ENCODE measurements at regions not wholly inside any gene's neighbourhood (a gene's known extent, or its start where the extent isn't known, plus 50 kb on each side); places are given as distances from the start of the nearest gene placed in this dataset.

- no peak for DNase-seq (ENCODE audit: low read depth in 4 of 4, low spot score in 3 of 4)
Observed at GRCh38 chr5:160961038-160961437, 109.0 kb upstream of the ATP10B start.

DNA sequence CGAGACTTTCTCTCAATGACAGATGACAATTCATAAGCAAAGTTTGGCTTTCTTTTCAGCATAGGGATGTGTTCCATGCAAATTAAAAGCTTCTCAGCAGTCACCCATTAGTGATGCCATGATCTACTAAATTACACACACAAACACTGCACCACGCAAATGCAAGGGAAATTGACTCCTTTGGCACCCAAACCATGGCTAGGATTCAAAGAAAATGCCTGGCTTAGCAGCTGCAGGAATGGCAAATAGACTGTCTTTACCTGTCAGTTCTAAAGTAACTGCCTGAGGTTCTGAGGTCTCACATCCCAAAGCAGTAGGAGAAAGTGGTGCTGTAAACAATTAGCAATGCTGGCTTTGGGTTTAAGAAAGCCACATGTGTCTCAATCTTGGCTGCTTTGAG, 108.6 kb upstream of the ATP10B start:
- no peak for DNase-seq (ENCODE audit: low read depth in 4 of 4, low spot score in 3 of 4)

- DNase-seq (ENCODE audit: low read depth in 4 of 4, low spot score in 3 of 4) = peak in 1 of 4 donors; percentile 24
Observed at GRCh38 chr5:160959804-160960203, 107.8 kb upstream of the ATP10B start.

GRCh38 chr5:160957312-160957861, 105.4 kb upstream of the ATP10B start:
- no peak for DNase-seq (ENCODE audit: low read depth in 4 of 4, low spot score in 3 of 4)

GRCh38 chr5:160956051-160956450, 104.0 kb upstream of the ATP10B start:
- DNase-seq (ENCODE audit: low read depth in 4 of 4, low spot score in 3 of 4) = no peak

DNA sequence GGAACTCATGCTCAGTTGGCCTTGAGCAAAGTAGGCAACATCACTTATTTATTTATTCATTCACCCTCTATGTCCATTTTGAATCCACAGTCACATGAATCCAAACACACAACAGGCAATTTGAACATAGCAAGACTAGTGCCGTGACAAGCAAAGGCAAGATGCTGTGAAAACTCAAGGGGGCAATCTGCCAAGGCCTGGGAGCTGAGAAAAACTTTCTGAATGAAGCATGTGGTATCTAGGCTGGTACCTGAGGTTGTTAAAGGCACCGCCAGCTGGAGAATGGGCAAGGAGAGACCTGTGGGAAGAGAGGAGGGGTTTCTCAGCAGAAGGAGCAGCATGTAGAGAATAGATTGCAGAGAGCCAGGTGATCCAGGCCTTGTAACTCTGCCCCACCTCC, 98.3 kb upstream of the ATP10B start:
- no peak for DNase-seq (ENCODE audit: low read depth in 4 of 4, low spot score in 3 of 4)

GRCh38 chr5:160940725-160941124, 88.7 kb upstream of the ATP10B start:
- no peak for DNase-seq (ENCODE audit: low read depth in 4 of 4, low spot score in 3 of 4)

- no peak for DNase-seq (ENCODE audit: low read depth in 4 of 4, low spot score in 3 of 4)
Observed at GRCh38 chr5:160938532-160938931, 86.5 kb upstream of the ATP10B start.

GRCh38 chr5:160937570-160937969, 85.6 kb upstream of the ATP10B start:
- DNase-seq (ENCODE audit: low read depth in 4 of 4, low spot score in 3 of 4) = no peak

DNA sequence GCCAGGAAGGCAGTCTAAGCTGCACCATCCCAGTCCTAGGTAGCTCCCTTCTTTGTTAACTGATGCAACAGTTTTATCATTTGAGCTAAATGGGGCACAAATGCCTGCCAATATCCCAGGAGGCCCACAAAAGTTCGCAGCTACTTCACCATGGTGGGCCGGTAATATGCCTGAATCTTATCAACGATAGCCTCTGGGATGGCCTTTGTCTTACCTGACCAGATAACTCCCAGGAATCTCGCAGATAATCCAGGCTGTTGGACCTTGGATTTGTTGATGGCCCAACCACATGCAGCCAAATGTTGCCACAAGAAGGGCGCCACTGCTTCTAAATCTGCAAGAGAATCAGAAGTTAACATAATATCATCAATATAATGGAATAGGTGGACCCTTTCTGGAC, 83.8 kb upstream of the ATP10B start:
- DNase-seq (ENCODE audit: low read depth in 4 of 4, low spot score in 3 of 4) = no peak

DNA sequence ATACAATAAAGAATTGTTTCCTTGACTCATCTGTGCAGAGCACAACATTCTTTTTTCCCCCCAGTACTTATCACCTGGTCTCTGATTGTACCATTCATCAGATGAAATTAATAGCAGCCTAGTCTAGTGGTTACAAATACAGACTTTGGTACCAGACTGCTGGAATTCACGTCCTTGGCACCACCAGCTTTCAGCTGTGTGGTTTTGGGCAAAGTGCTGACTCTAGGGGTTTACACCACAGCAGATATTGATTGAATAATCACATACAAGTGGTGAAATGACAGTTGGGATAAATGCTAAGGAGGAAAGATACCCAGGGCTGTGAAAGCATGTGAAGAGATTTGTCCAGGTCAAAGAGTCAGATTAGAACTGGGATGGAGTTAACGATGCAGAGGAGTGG, 79.3 kb upstream of the ATP10B start:
- no peak for DNase-seq (ENCODE audit: low read depth in 4 of 4, low spot score in 3 of 4)

- DNase-seq (ENCODE audit: low read depth in 4 of 4, low spot score in 3 of 4) = peak in 2 of 4 donors; percentile 39 to 59
Observed at GRCh38 chr5:160930406-160930805, 78.4 kb upstream of the ATP10B start.

GRCh38 chr5:160929906-160930305, 77.9 kb upstream of the ATP10B start:
- DNase-seq (ENCODE audit: low read depth in 4 of 4, low spot score in 3 of 4) = no peak

DNA sequence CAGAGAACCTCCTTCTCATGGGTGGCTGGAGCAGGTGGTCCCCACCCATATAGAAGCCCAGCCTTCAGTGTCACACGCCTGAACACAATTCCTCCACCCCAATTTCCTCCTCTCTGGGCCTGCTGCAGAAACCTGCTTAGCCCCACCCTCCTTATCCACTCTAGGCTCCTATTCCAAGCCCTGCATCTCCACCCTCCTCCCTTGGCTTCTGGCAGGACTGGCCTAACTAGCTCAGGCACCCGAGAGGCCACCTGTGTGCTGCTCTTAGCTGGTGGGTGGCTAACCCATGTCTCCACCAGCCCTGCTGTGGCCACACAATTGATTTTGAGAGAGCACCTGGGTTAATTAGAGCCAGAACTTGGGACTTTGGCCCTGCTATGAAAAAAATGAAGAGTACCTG, 77.3 kb upstream of the ATP10B start:
- DNase-seq (ENCODE audit: low read depth in 4 of 4, low spot score in 3 of 4) = no peak

DNA sequence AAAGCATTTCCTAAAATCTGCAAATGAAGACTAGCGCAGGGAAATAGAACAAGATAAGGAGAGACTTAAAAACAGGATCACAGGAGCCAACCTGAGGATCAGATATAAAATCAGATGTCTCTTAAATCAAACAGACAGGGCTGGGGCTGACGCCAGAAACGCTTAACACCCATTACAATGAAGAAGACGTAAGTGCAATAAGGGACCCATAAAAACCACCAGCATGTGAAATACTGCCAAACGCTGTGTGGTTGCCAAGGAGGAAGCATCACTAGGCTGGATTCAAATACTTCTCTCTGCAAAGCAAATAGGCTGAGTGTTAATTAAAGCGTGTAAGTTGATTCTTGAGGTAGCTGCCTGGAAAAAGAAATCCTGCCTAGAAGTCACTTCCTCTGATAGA, 74.4 kb upstream of the ATP10B start:
- DNase-seq (ENCODE audit: low read depth in 4 of 4, low spot score in 3 of 4) = peak in 2 of 4 donors; percentile 28 to 47

DNA sequence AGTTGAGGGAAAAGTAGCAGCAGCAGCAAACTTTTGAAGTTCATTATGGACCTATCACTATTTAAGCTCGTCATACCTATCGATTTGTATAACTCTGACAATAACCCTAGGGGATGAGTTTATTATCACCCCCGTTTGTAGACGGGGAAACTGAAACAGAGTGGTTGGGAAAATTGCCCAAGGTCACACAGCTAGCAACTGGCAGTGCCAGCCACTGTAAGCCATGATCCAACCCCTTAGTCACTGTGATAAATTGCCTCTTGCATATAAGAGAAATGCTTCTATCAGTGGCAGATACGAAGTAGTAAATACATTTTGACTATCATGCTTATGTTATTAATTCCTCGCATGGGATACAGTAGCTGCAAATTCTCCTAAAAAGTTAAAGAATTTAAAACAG, 73.3 kb upstream of the ATP10B start:
- no peak for DNase-seq (ENCODE audit: low read depth in 4 of 4, low spot score in 3 of 4)

GRCh38 chr5:160923936-160924710, 72.1 kb upstream of the ATP10B start:
- DNase-seq (ENCODE audit: low read depth in 4 of 4, low spot score in 3 of 4) = peak in 3 of 4 donors; percentile 45 to 68 (median 59)

DNA sequence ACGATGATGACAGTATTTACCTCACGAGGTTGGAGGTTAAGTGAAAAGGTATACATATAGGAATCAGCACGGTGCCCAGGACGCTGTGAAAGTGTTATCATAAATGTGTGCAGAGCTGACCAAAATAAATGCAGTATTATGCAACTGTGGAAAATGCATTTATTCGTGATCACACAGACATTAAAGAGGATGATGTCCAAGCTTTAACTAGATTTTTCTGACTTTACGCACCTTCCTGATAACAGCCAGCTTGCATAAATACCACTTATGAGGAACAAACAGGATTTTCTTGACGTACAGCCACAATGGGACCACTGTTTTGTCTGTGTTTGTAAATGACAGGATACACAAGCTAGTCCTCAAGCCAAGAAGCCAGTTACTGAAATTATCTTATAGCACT, 71.4 kb upstream of the ATP10B start:
- DNase-seq (ENCODE audit: low read depth in 4 of 4, low spot score in 3 of 4) = no peak

- DNase-seq (ENCODE audit: low read depth in 4 of 4, low spot score in 3 of 4) = no peak
Observed at GRCh38 chr5:160922311-160922710, 70.3 kb upstream of the ATP10B start.

GRCh38 chr5:160921423-160922285, 69.6 kb upstream of the ATP10B start:
- DNase-seq (ENCODE audit: low read depth in 4 of 4, low spot score in 3 of 4) = no peak

DNA sequence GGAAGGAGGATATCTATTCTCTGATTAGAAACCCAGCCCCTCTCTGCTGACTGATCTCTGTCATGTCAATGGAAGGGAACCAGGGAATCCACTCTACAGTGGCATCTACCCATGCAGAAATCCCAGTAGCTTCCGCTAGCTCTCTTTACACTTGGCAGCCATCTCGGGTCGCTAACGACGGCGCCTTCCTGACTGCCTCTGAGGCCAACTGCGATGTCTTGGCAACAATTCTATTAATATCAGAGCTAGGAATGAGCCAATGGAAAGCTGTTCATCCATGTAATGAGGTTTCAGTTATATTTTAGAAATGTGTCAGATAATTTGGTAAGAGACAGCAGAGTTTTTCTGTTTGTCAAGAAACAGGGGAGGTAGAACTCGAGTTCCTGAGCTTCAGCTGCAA, 67.6 kb upstream of the ATP10B start:
- no peak for DNase-seq (ENCODE audit: low read depth in 4 of 4, low spot score in 3 of 4)

- no peak for DNase-seq (ENCODE audit: low read depth in 4 of 4, low spot score in 3 of 4)
Observed at GRCh38 chr5:160918386-160918785, 66.4 kb upstream of the ATP10B start.

Data from left renal pelvis (tissue), 4 donors.